ENCODE measurements at regions not wholly inside any gene's neighbourhood (a gene's known extent, or its start where the extent isn't known, plus 50 kb on each side); places are given as distances from the start of the nearest gene placed in this dataset.

GRCh38 chr13:73287831-73288230 is 229.0 kb downstream of the KLF5 start:
- no peak for DNase-seq (ENCODE audit: unreplicated experiment)
- ChIA-PET POLR2A (interaction anchor here (0.6 to 5.2 kb wide), 13 partner anchors 13 to 415 kb away, joined by 3 to 36 read pairs (median 4); partner anchors contain the start of gene KLF5), CTCF (interaction anchor here (1.3 kb wide), 1 partner anchor 27 kb away, joined by 3 read pairs; no protein-coding TSS in a partner anchor)
- intact Hi-C loops (cut with micrococcal nuclease), result no loop called here
- TF ChIP-seq CTCF (IDR thresholded peaks at IDR 0.05; ENCODE audit: unreplicated experiment), result no peak
- Mint-ChIP-seq H3K27ac (ENCODE audit: low read depth, unreplicated experiment) (no peak overlapping the region), H3K4me3 (ENCODE audit: unreplicated experiment) (no peak overlapping the region), H3K4me1 (ENCODE audit: insufficient read depth, unreplicated experiment) (peaks cover 18% of the 10 kb centered on the region), H3K9me3 (ENCODE audit: unreplicated experiment) (peaks cover 13% of the 10 kb centered on the region), H3K36me3 (ENCODE audit: insufficient read depth, unreplicated experiment) (peaks cover 6% of the 10 kb centered on the region), H3K27me3 (ENCODE audit: insufficient read depth, unreplicated experiment) (no peaks in the 10 kb centered on the region)
- BruUV-seq (replicated peaks), result no TSS peak

GRCh38 chr13:73286942-73287620 is 228.3 kb downstream of the KLF5 start:
- peak overlapping the region; percentile 83 for H3K27ac Mint-ChIP-seq (ENCODE audit: low read depth, unreplicated experiment)
- H3K27me3 Mint-ChIP-seq (ENCODE audit: insufficient read depth, unreplicated experiment), result no peaks in the 10 kb centered on the region
- ChIA-PET CTCF (interaction anchor here (1.3 kb wide), 1 partner anchor 26 kb away, joined by 3 read pairs; no protein-coding TSS in a partner anchor), POLR2A (interaction anchor here (0.6 to 5.2 kb wide), 20 partner anchors 12 to 416 kb away, joined by 3 to 36 read pairs (median 4); partner anchors contain the start of gene KLF5)
- H3K9me3 Mint-ChIP-seq (ENCODE audit: unreplicated experiment), result peaks cover 13% of the 10 kb centered on the region
- no TSS peak for BruUV-seq (replicated peaks)
- H3K36me3 Mint-ChIP-seq (ENCODE audit: insufficient read depth, unreplicated experiment), result peaks cover 6% of the 10 kb centered on the region
- H3K4me3 Mint-ChIP-seq (ENCODE audit: unreplicated experiment), result no peak overlapping the region
- intact Hi-C loops (cut with micrococcal nuclease), result no loop called here
- TF ChIP-seq CTCF (IDR thresholded peaks at IDR 0.05; ENCODE audit: unreplicated experiment), result no peak
- peaks cover 18% of the 10 kb centered on the region for H3K4me1 Mint-ChIP-seq (ENCODE audit: insufficient read depth, unreplicated experiment)
- DNase-seq (ENCODE audit: unreplicated experiment), result peak; percentile 49

GRCh38 chr13:73286177-73286576 is 227.4 kb downstream of the KLF5 start:
- peaks cover 6% of the 10 kb centered on the region for H3K36me3 Mint-ChIP-seq (ENCODE audit: insufficient read depth, unreplicated experiment)
- no peaks in the 10 kb centered on the region for H3K27me3 Mint-ChIP-seq (ENCODE audit: insufficient read depth, unreplicated experiment)
- H3K9me3 Mint-ChIP-seq (ENCODE audit: unreplicated experiment), result peaks cover 13% of the 10 kb centered on the region
- no TSS peak for BruUV-seq (replicated peaks)
- peak overlapping the region; percentile 83 for H3K27ac Mint-ChIP-seq (ENCODE audit: low read depth, unreplicated experiment)
- ChIA-PET POLR2A (interaction anchor here (0.6 to 5.2 kb wide), 7 partner anchors 10 to 397 kb away, joined by 3 to 36 read pairs (median 5); partner anchors contain the start of gene KLF5), CTCF (interaction anchor here (0.7 kb wide), 2 partner anchors 19 to 106 kb away, joined by 3 to 6 read pairs; no protein-coding TSS in a partner anchor)
- no peak for DNase-seq (ENCODE audit: unreplicated experiment)
- intact Hi-C loops (cut with micrococcal nuclease), result no loop called here
- no peak for TF ChIP-seq CTCF (IDR thresholded peaks at IDR 0.05; ENCODE audit: unreplicated experiment)
- H3K4me3 Mint-ChIP-seq (ENCODE audit: unreplicated experiment), result no peak overlapping the region
- peaks cover 18% of the 10 kb centered on the region for H3K4me1 Mint-ChIP-seq (ENCODE audit: insufficient read depth, unreplicated experiment)

- intact Hi-C loops (cut with micrococcal nuclease), result no loop called here
- POLR2A ChIA-PET, result interaction anchor here (0.5 kb wide), 1 partner anchor 117 kb away, joined by 4 read pairs; no protein-coding TSS in a partner anchor
- H3K27ac Mint-ChIP-seq (ENCODE audit: low read depth, unreplicated experiment), result peak overlapping the region; percentile 51
Measured at GRCh38 chr13:73284081-73284874, 225.5 kb downstream of the KLF5 start.

More at GRCh38 chr13:73284081-73284874, 225.5 kb downstream of the KLF5 start:
- peaks cover 12% of the 10 kb centered on the region for H3K4me1 Mint-ChIP-seq (ENCODE audit: insufficient read depth, unreplicated experiment)
- TF ChIP-seq CTCF (IDR thresholded peaks at IDR 0.05; ENCODE audit: unreplicated experiment), result no peak
- DNase-seq (ENCODE audit: unreplicated experiment), result no peak
- H3K27me3 Mint-ChIP-seq (ENCODE audit: insufficient read depth, unreplicated experiment), result no peaks in the 10 kb centered on the region
- H3K4me3 Mint-ChIP-seq (ENCODE audit: unreplicated experiment), result no peak overlapping the region
- peaks cover 6% of the 10 kb centered on the region for H3K36me3 Mint-ChIP-seq (ENCODE audit: insufficient read depth, unreplicated experiment)
- H3K9me3 Mint-ChIP-seq (ENCODE audit: unreplicated experiment), result peaks cover 13% of the 10 kb centered on the region
- BruUV-seq (replicated peaks), result no TSS peak
- CTCF ChIA-PET, result no interaction called here
